K562 (cell line): ENCODE measurements at regions not wholly inside any gene's neighbourhood (a gene's known extent, or its start where the extent isn't known, plus 50 kb on each side); places are given as distances from the start of the nearest gene placed in this dataset.

Experiments
- ARID1B ChIP-seq: fragments of 450-650 bp; IDR thresholded peaks from 2 replicates; pipeline ENCODE4 v1.6.1; 2016; ENCODE audit warnings: antibody characterized with exemption, mild to moderate bottlenecking, inconsistent platforms
- BCLAF1 ChIP-seq, 2 experiments: fragments of 450-650 bp in 1 of 2; IDR thresholded peaks; 2 replicates each; pipeline ENCODE4 v1.6.1; 2011 to 2017; ENCODE audit warnings: low read depth in 2 of 2, antibody characterized with exemption in 1 of 2, borderline replicate concordance in 1 of 2, low read length in 1 of 2, mild to moderate bottlenecking in 1 of 2, mixed read lengths in 1 of 2; ENCODE audit not compliant: control insufficient read depth in 1 of 2
- BCOR ChIP-seq: fragments of 450-650 bp; IDR thresholded peaks from 2 replicates; pipeline ENCODE4 v1.6.1; 2016
- CREBBP ChIP-seq: IDR thresholded peaks from one replicate; pipeline ENCODE4 v1.6.1; 2012; ENCODE audit warnings: low read depth, mild to moderate bottlenecking, control low read depth, inconsistent platforms, low read length
- DPF2 ChIP-seq: fragments of 450-650 bp; IDR thresholded peaks from 2 replicates; pipeline ENCODE4 v1.6.1; 2016
- NFE2 ChIP-seq: IDR thresholded peaks from 2 replicates; pipeline ENCODE4 v1.6.1; 2014; ENCODE audit warnings: antibody characterized with exemption, low read depth
- PRDM10 ChIP-seq: fragments of 450-650 bp; IDR thresholded peaks from 2 replicates; pipeline ENCODE4 v1.6.1; 2018; ENCODE audit not compliant: partially characterized antibody
- RBM25 ChIP-seq: fragments of 200-400 bp; formaldehyde crosslinking; IDR thresholded peaks from 2 replicates; pipeline ENCODE4 v1.6.1; 2018; ENCODE audit warnings: low read length, low read depth, moderate library complexity; ENCODE audit not compliant: severe bottlenecking
- RERE ChIP-seq: sonication (generic); formaldehyde crosslinking; IDR thresholded peaks from 2 replicates; pipeline ENCODE4 v1.8.0; 2023; ENCODE audit warnings: missing genetic modification reagents, mild to moderate bottlenecking, borderline replicate concordance
- SOX6 ChIP-seq: fragments of 450-650 bp; IDR thresholded peaks from 2 replicates; pipeline ENCODE4 v1.6.1; 2014; ENCODE audit warnings: mild to moderate bottlenecking
- TAF1 ChIP-seq: IDR thresholded peaks from 2 replicates; pipeline ENCODE4 v1.6.1; 2011; ENCODE audit warnings: mild to moderate bottlenecking, low read length, moderate library complexity; ENCODE audit not compliant: insufficient read depth, control insufficient read depth, severe bottlenecking; ENCODE audit errors: extremely low read depth
- TEAD2 ChIP-seq: fragments of 450-650 bp; IDR thresholded peaks from 2 replicates; pipeline ENCODE4 v1.6.1; 2016; ENCODE audit warnings: missing genetic modification characterization, control low read depth, missing compliant biosample characterization
- ZC3H4 ChIP-seq: sonication (generic); formaldehyde crosslinking; IDR thresholded peaks from 2 replicates; pipeline ENCODE4 v1.9.0; 2021; ENCODE audit warnings: missing genetic modification reagents, borderline replicate concordance
- ZFP91 ChIP-seq: sonication (generic); formaldehyde crosslinking; IDR thresholded peaks from 2 replicates; pipeline ENCODE4 v1.8.0; 2022; ENCODE audit warnings: mild to moderate bottlenecking, missing genetic modification reagents

- TF ChIP-seq CREBBP (no peak), BCLAF1 (IDR thresholded peaks at IDR 0.05; ENCODE audit: borderline replicate concordance in 1 of 2, control insufficient read depth in 1 of 2, low read depth in 2 of 2, low read length in 1 of 2) (no peak), ZFP91 (CRISPR knock-in tag) (no peak), ZC3H4 (CRISPR knock-in tag) (no peak), RBM25 (peak; percentile 94), RERE (CRISPR knock-in tag) (no peak), DPF2 (peak; percentile 47), SOX6 (peak; percentile 38; the same call in 1 of the 2 replicates), BCOR (peak; percentile 82), ARID1B (0 out of 2 replicates have a peak, but pooled peaks have one; percentile 28), PRDM10 (peak; percentile 54), TEAD2 (tag) (no peak), NFE2 (peak; percentile 95), TAF1 (no peak)
These were observed 87.9 kb downstream of the CHST2 start (continued) for GRCh38 chr3:143207338-143207961.
